ENCODE measurements at regions not wholly inside any gene's neighbourhood (a gene's known extent, or its start where the extent isn't known, plus 50 kb on each side); places are given as distances from the start of the nearest gene placed in this dataset.
"Not testable (repeated sequence)": the region's sequence is repeated elsewhere in the genome, so short reads cannot be mapped to it uniquely, and the experiment has no call there.

DNA sequence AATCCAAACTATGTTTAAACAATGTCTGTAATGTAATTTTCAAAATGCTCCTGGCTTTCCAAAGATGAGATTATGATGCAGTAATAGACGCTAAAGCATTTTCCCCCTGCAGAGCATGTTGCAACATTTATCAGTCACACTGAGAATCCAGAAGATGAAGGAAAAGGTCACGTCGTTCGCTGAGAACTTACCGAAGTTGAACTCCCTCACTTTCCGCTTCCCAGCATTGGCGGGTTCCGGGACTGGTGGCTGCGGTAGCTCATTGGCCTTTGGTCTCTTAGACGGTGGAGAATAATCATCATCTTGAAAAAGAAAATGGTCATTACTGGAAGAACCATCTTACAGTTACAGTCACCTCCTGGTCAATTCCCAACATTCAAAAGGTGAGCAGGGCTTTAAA lies 124.6 kb downstream of the GTF2IRD2B start:
- TF ChIP-seq, protein P1, sequence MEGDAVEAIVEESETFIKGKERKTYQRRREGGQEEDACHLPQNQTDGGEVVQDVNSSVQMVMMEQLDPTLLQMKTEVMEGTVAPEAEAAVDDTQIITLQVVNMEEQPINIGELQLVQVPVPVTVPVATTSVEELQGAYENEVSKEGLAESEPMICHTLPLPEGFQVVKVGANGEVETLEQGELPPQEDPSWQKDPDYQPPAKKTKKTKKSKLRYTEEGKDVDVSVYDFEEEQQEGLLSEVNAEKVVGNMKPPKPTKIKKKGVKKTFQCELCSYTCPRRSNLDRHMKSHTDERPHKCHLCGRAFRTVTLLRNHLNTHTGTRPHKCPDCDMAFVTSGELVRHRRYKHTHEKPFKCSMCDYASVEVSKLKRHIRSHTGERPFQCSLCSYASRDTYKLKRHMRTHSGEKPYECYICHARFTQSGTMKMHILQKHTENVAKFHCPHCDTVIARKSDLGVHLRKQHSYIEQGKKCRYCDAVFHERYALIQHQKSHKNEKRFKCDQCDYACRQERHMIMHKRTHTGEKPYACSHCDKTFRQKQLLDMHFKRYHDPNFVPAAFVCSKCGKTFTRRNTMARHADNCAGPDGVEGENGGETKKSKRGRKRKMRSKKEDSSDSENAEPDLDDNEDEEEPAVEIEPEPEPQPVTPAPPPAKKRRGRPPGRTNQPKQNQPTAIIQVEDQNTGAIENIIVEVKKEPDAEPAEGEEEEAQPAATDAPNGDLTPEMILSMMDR (IDR thresholded peaks at IDR 0.05), result not testable (repeated sequence)
- not testable (repeated sequence) for TF ChIP-seq RAD21 (conservative IDR thresholded peaks at IDR 0.05 in 1 of 2, IDR thresholded peaks at IDR 0.05 in 1 of 2); NFE2L2 (conservative IDR thresholded peaks at IDR 0.05; ENCODE audit: low read length); EP300 (IDR thresholded peaks at IDR 0.05); POLR2AphosphoS2 (conservative IDR thresholded peaks at IDR 0.05; ENCODE audit: low read length); BHLHE40 (IDR thresholded peaks at IDR 0.05; ENCODE audit: low read depth, low read length); POLR2A (IDR thresholded peaks at IDR 0.05; ENCODE audit: low read length)
- TF ChIP-seq, protein P2, sequence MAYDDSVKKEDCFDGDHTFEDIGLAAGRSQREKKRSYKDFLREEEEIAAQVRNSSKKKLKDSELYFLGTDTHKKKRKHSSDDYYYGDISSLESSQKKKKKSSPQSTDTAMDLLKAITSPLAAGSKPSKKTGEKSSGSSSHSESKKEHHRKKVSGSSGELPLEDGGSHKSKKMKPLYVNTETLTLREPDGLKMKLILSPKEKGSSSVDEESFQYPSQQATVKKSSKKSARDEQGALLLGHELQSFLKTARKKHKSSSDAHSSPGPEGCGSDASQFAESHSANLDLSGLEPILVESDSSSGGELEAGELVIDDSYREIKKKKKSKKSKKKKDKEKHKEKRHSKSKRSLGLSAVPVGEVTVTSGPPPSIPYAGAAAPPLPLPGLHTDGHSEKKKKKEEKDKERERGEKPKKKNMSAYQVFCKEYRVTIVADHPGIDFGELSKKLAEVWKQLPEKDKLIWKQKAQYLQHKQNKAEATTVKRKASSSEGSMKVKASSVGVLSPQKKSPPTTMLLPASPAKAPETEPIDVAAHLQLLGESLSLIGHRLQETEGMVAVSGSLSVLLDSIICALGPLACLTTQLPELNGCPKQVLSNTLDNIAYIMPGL (CRISPR knock-in tag; IDR thresholded peaks at IDR 0.05; ENCODE audit: borderline replicate concordance), result not testable (repeated sequence)
- TF ChIP-seq, protein P3, sequence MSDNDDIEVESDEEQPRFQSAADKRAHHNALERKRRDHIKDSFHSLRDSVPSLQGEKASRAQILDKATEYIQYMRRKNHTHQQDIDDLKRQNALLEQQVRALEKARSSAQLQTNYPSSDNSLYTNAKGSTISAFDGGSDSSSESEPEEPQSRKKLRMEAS (IDR thresholded peaks at IDR 0.05), result not testable (repeated sequence)

Measured in A549 (cell line).